ENCODE measurements at regions not wholly inside any gene's neighbourhood (a gene's known extent, or its start where the extent isn't known, plus 50 kb on each side); places are given as distances from the start of the nearest gene placed in this dataset.

- DNase-seq, result no peak
Observed at GRCh38 chr3:148186881-148187280, 510.8 kb upstream of the AGTR1 start.

- DNase-seq, result no peak
Observed at GRCh38 chr3:148187296-148187695, 510.4 kb upstream of the AGTR1 start.

- no peak for DNase-seq
Observed at GRCh38 chr3:148190441-148190990, 507.2 kb upstream of the AGTR1 start.

- no peak for DNase-seq
Observed at GRCh38 chr3:148191966-148192365, 505.7 kb upstream of the AGTR1 start.

- DNase-seq, result no peak
Observed at GRCh38 chr3:148197061-148197460, 500.6 kb upstream of the AGTR1 start.

- no peak for DNase-seq
Observed at GRCh38 chr3:148202386-148202785, 495.3 kb upstream of the AGTR1 start.

GRCh38 chr3:148203297-148204010 lies 494.2 kb upstream of the AGTR1 start:
- DNase-seq, result no peak

GRCh38 chr3:148204131-148204530 lies 493.6 kb upstream of the AGTR1 start:
- DNase-seq, result no peak

- no peak for DNase-seq
Observed at GRCh38 chr3:148205977-148206376, 491.7 kb upstream of the AGTR1 start.

GRCh38 chr3:148206446-148206845 lies 491.3 kb upstream of the AGTR1 start:
- no peak for DNase-seq

GRCh38 chr3:148208975-148209374 lies 488.7 kb upstream of the AGTR1 start:
- DNase-seq, result no peak

GRCh38 chr3:148211725-148212124 lies 486.0 kb upstream of the AGTR1 start:
- peak; percentile 24 for DNase-seq

GRCh38 chr3:148214705-148215104 lies 483.0 kb upstream of the AGTR1 start:
- peak; percentile 37 for DNase-seq

- DNase-seq, result no peak
Observed at GRCh38 chr3:148217317-148217716, 480.4 kb upstream of the AGTR1 start.

- peak; percentile 27 for DNase-seq
Observed at GRCh38 chr3:148218222-148218621, 479.5 kb upstream of the AGTR1 start.

- DNase-seq, result no peak
Observed at GRCh38 chr3:148219999-148220398, 477.7 kb upstream of the AGTR1 start.

GRCh38 chr3:148221303-148221702 lies 476.4 kb upstream of the AGTR1 start:
- DNase-seq, result no peak

GRCh38 chr3:148223266-148223665 lies 474.4 kb upstream of the AGTR1 start:
- DNase-seq, result no peak

GRCh38 chr3:148226246-148226645 lies 471.5 kb upstream of the AGTR1 start:
- DNase-seq, result no peak

- DNase-seq, result peak; percentile 65
Observed at GRCh38 chr3:148227534-148227933, 470.2 kb upstream of the AGTR1 start.

- DNase-seq, result no peak
Observed at GRCh38 chr3:148229107-148229506, 468.6 kb upstream of the AGTR1 start.

GRCh38 chr3:148230473-148230872 lies 467.2 kb upstream of the AGTR1 start:
- no peak for DNase-seq

- DNase-seq, result peak; percentile 39
Observed at GRCh38 chr3:148232389-148232788, 465.3 kb upstream of the AGTR1 start.

GRCh38 chr3:148233403-148233802 lies 464.3 kb upstream of the AGTR1 start:
- peak; percentile 72 for DNase-seq

GRCh38 chr3:148234536-148234935 lies 463.2 kb upstream of the AGTR1 start:
- no peak for DNase-seq
